Activated CD4-positive, CD25-positive, alpha-beta regulatory T cell treated with anti-CD3 and anti-CD28 coated beads, Interleukin-2, amount 50 U/mL, for 16 hours (primary cell): ENCODE measurements at regions not wholly inside any gene's neighbourhood (a gene's known extent, or its start where the extent isn't known, plus 50 kb on each side); places are given as distances from the start of the nearest gene placed in this dataset.

Experiments
- DNase-seq: peaks from one replicate; pipeline ENCODE4 v3.0.0-alpha.2; 2020; ENCODE audit warnings: low read depth, low spot score

- DNase-seq = no peak
Measured at GRCh38 chr4:155564880-155565279, 101.8 kb upstream of the GUCY1A1 start.

GRCh38 chr4:155564086-155564485, 102.6 kb upstream of the GUCY1A1 start:
- DNase-seq = no peak

- DNase-seq = no peak
Measured at GRCh38 chr4:155559915-155560314, 106.7 kb upstream of the GUCY1A1 start.

GRCh38 chr4:155552180-155552579, 114.5 kb upstream of the GUCY1A1 start:
- DNase-seq = no peak

- no peak for DNase-seq
Measured at GRCh38 chr4:155548173-155548572, 118.5 kb upstream of the GUCY1A1 start.

- DNase-seq = no peak
Measured at GRCh38 chr4:155546451-155546850, 120.2 kb upstream of the GUCY1A1 start.

- no peak for DNase-seq
Measured at GRCh38 chr4:155545456-155545855, 121.2 kb upstream of the GUCY1A1 start.

GRCh38 chr4:155544547-155544946, 122.1 kb upstream of the GUCY1A1 start:
- DNase-seq = no peak

- no peak for DNase-seq
Measured at GRCh38 chr4:155543126-155543765, 123.4 kb upstream of the GUCY1A1 start.

GRCh38 chr4:155542415-155542814, 124.2 kb upstream of the GUCY1A1 start:
- DNase-seq = no peak

- no peak for DNase-seq
Measured at GRCh38 chr4:155541716-155542115, 124.9 kb upstream of the GUCY1A1 start.

GRCh38 chr4:155540698-155541097, 126.0 kb upstream of the GUCY1A1 start:
- no peak for DNase-seq

GRCh38 chr4:155539746-155540145, 126.9 kb upstream of the GUCY1A1 start:
- DNase-seq = no peak

- no peak for DNase-seq
Measured at GRCh38 chr4:155535802-155536454, 130.7 kb upstream of the GUCY1A1 start.

- no peak for DNase-seq
Measured at GRCh38 chr4:155532373-155533085, 134.1 kb upstream of the GUCY1A1 start.

GRCh38 chr4:155530857-155531256, 135.8 kb upstream of the GUCY1A1 start:
- no peak for DNase-seq

GRCh38 chr4:155530290-155530689, 136.4 kb upstream of the GUCY1A1 start:
- no peak for DNase-seq

- no peak for DNase-seq
Measured at GRCh38 chr4:155529716-155530115, 136.9 kb upstream of the GUCY1A1 start.

GRCh38 chr4:155529272-155529671, 137.4 kb upstream of the GUCY1A1 start:
- DNase-seq = no peak

GRCh38 chr4:155526452-155527169, 140.0 kb upstream of the GUCY1A1 start:
- DNase-seq = no peak

- DNase-seq = no peak
Measured at GRCh38 chr4:155524926-155525455, 141.7 kb upstream of the GUCY1A1 start.

- no peak for DNase-seq
Measured at GRCh38 chr4:155523358-155523757, 143.3 kb upstream of the GUCY1A1 start.
